ENCODE measurements at regions not wholly inside any gene's neighbourhood (a gene's known extent, or its start where the extent isn't known, plus 50 kb on each side); places are given as distances from the start of the nearest gene placed in this dataset.
A peak's percentile ranks its signal among the peaks of the same experiment; 100 is the strongest.

GRCh38 chr16:13743571-13743970 is 176.4 kb upstream of the ERCC4 start:
- DNase-seq = no peak

- no peak for DNase-seq
Measured at GRCh38 chr16:13756411-13757140, 163.4 kb upstream of the ERCC4 start.

- DNase-seq = no peak
Measured at GRCh38 chr16:13766334-13766733, 153.6 kb upstream of the ERCC4 start.

GRCh38 chr16:13767215-13767614 is 152.7 kb upstream of the ERCC4 start:
- DNase-seq = no peak

GRCh38 chr16:13768471-13768870 is 151.5 kb upstream of the ERCC4 start:
- no peak for DNase-seq

- DNase-seq = no peak
Measured at GRCh38 chr16:13770436-13770835, 149.5 kb upstream of the ERCC4 start.

GRCh38 chr16:13772782-13773181 is 147.2 kb upstream of the ERCC4 start:
- DNase-seq = no peak

GRCh38 chr16:13779676-13780075 is 140.3 kb upstream of the ERCC4 start:
- peak; percentile 49 for DNase-seq

GRCh38 chr16:13780406-13781168 is 139.4 kb upstream of the ERCC4 start:
- no peak for DNase-seq

- no peak for DNase-seq
Measured at GRCh38 chr16:13781169-13781564, 138.8 kb upstream of the ERCC4 start.

- no peak for DNase-seq
Measured at GRCh38 chr16:13781575-13782338, 138.2 kb upstream of the ERCC4 start.

GRCh38 chr16:13791095-13791494 is 128.9 kb upstream of the ERCC4 start:
- DNase-seq = no peak

GRCh38 chr16:13793841-13794409 is 126.0 kb upstream of the ERCC4 start:
- DNase-seq = no peak

GRCh38 chr16:13795131-13795530 is 124.8 kb upstream of the ERCC4 start:
- DNase-seq = no peak

- DNase-seq = no peak
Measured at GRCh38 chr16:13797718-13798117, 122.2 kb upstream of the ERCC4 start.

- DNase-seq = no peak
Measured at GRCh38 chr16:13798211-13798610, 121.7 kb upstream of the ERCC4 start.

- DNase-seq = no peak
Measured at GRCh38 chr16:13803974-13804373, 116.0 kb upstream of the ERCC4 start.

- DNase-seq = no peak
Measured at GRCh38 chr16:13805951-13806350, 114.0 kb upstream of the ERCC4 start.

- DNase-seq = no peak
Measured at GRCh38 chr16:13806671-13807070, 113.3 kb upstream of the ERCC4 start.

GRCh38 chr16:13808102-13808501 is 111.9 kb upstream of the ERCC4 start:
- DNase-seq = no peak

GRCh38 chr16:13809765-13810164 is 110.2 kb upstream of the ERCC4 start:
- no peak for DNase-seq

- no peak for DNase-seq
Measured at GRCh38 chr16:13811834-13812233, 108.1 kb upstream of the ERCC4 start.

GRCh38 chr16:13816701-13817100 is 103.3 kb upstream of the ERCC4 start:
- no peak for DNase-seq

Measured in NCI-H1048 (cell line).